ENCODE measurements at regions not wholly inside any gene's neighbourhood (a gene's known extent, or its start where the extent isn't known, plus 50 kb on each side); places are given as distances from the start of the nearest gene placed in this dataset.

GRCh38 chr15:68507447-68507846, 71.3 kb upstream of the CORO2B start:
- Histone ChIP-seq H3K9me3 (ENCODE audit: control insufficient read depth, low read depth, low read length) (no peaks in the 10 kb centered on the region), H3K56ac (ENCODE audit: insufficient read length, low read depth, low read length) (no peak overlapping the region), H2BK12ac (ENCODE audit: insufficient read length, low read depth, low read length) (no peak overlapping the region), H3K79me2 (ENCODE audit: insufficient read depth, low read length) (no peaks in the 10 kb centered on the region), H3K14ac (ENCODE audit: insufficient read depth, low read length) (no peak overlapping the region), H2BK120ac (ENCODE audit: low read depth, low read length, poor library complexity, severe bottlenecking) (no peak overlapping the region), H4K20me1 (ENCODE audit: control insufficient read depth, insufficient read depth, insufficient read length) (no peaks in the 10 kb centered on the region), H2BK15ac (ENCODE audit: low read depth, low read length) (no peak overlapping the region), H3K23ac (ENCODE audit: insufficient read length, low read depth, low read length) (no peak overlapping the region), H3K9ac (ENCODE audit: extremely low read depth, insufficient read length, low read length) (no peak overlapping the region), H4K8ac (replicated peaks; ENCODE audit: insufficient read length, low read depth, low read length) (no peak overlapping the region), H3K18ac (ENCODE audit: insufficient read length, low read depth, low read length) (no peak overlapping the region), H3K23me2 (ENCODE audit: insufficient read length, low read depth, low read length, poor library complexity, severe bottlenecking) (no peaks in the 10 kb centered on the region), H3T11ph (ENCODE audit: low read length) (no peak overlapping the region), H3K4ac (ENCODE audit: low read depth, low read length) (no peak overlapping the region), H3K4me2 (ENCODE audit: insufficient read depth, insufficient read length, low read length) (no peak overlapping the region), H2BK20ac (ENCODE audit: low read depth, low read length, poor library complexity, severe bottlenecking) (no peak overlapping the region), H2BK5ac (ENCODE audit: insufficient read length, low read length) (no peak overlapping the region), H2AK5ac (ENCODE audit: insufficient read length, low read length) (no peak overlapping the region), H4K5ac (ENCODE audit: insufficient read length, low read depth, low read length) (no peak overlapping the region), H3K4me1 (ENCODE audit: insufficient read depth, low read length) (peaks cover 4% of the 10 kb centered on the region; the same call in 1 of the 2 replicates), H3K79me1 (ENCODE audit: insufficient read depth, low read depth, low read length, poor library complexity, severe bottlenecking) (no peaks in the 10 kb centered on the region), H4K91ac (ENCODE audit: insufficient read length, low read depth, low read length) (no peak overlapping the region), H3K27me3 (ENCODE audit: insufficient read depth, low read length) (no peaks in the 10 kb centered on the region), H2AFZ (ENCODE audit: low read length) (no peak overlapping the region), H3K27ac (ENCODE audit: insufficient read length, low read depth, low read length) (no peak overlapping the region)
- H3K9me3 Mint-ChIP-seq, result peaks cover 0 to under 1% of the 10 kb centered on the region in 2 experiments; a peak in 1 of 5 replicates
- H3K4me3 Mint-ChIP-seq, result no peak overlapping the region
- no CpG with 5 or more reads among the region's 2 CpGs for WGBS (ENCODE audit: extremely low coverage, insufficient read length, low lambda C conversion rate)
- DNase-seq, result peak; percentile 17
- H3K36me3 Mint-ChIP-seq (ENCODE audit: insufficient read depth in 1 of 3, low read depth in 3 of 3), result peaks cover 0 to 8% (median 0%) of the 10 kb centered on the region in 3 experiments; a peak in 3 of 7 replicates
- peaks cover 20 to 28% of the 10 kb centered on the region in 2 experiments for H3K4me1 Mint-ChIP-seq
- TF ChIP-seq, protein P1, sequence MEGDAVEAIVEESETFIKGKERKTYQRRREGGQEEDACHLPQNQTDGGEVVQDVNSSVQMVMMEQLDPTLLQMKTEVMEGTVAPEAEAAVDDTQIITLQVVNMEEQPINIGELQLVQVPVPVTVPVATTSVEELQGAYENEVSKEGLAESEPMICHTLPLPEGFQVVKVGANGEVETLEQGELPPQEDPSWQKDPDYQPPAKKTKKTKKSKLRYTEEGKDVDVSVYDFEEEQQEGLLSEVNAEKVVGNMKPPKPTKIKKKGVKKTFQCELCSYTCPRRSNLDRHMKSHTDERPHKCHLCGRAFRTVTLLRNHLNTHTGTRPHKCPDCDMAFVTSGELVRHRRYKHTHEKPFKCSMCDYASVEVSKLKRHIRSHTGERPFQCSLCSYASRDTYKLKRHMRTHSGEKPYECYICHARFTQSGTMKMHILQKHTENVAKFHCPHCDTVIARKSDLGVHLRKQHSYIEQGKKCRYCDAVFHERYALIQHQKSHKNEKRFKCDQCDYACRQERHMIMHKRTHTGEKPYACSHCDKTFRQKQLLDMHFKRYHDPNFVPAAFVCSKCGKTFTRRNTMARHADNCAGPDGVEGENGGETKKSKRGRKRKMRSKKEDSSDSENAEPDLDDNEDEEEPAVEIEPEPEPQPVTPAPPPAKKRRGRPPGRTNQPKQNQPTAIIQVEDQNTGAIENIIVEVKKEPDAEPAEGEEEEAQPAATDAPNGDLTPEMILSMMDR (conservative IDR thresholded peaks at IDR 0.05), result no peak
- H3K27ac Mint-ChIP-seq, result no peak overlapping the region
- peaks cover 15% of the 10 kb centered on the region for H3K27me3 Mint-ChIP-seq (ENCODE audit: low read depth)

Measured in H9 (cell line).